ENCODE measurements at regions not wholly inside any gene's neighbourhood (a gene's known extent, or its start where the extent isn't known, plus 50 kb on each side); places are given as distances from the start of the nearest gene placed in this dataset.

- Histone ChIP-seq H3K36me3 (no peaks in the 10 kb centered on the region), H3K27me3 (no peaks in the 10 kb centered on the region), H3K4me3 (no peak overlapping the region), H3K27ac (no peak overlapping the region), H3K9me3 (no peaks in the 10 kb centered on the region), H3K4me1 (no peaks in the 10 kb centered on the region)
- intact Hi-C loops (cut with DNase I; ENCODE audit: low total_unique reads), result no loop called here
- no peak for TF ChIP-seq CTCF (IDR thresholded peaks at IDR 0.05)
- no peak for DNase-seq
Observed at GRCh38 chr2:155115846-155116245, 417.4 kb downstream of the KCNJ3 start.

- Histone ChIP-seq H3K27ac (no peak overlapping the region), H3K4me1 (no peaks in the 10 kb centered on the region), H3K36me3 (no peaks in the 10 kb centered on the region), H3K9me3 (no peaks in the 10 kb centered on the region), H3K4me3 (no peak overlapping the region), H3K27me3 (no peaks in the 10 kb centered on the region)
- intact Hi-C loops (cut with DNase I; ENCODE audit: low total_unique reads), result no loop called here
- no peak for TF ChIP-seq CTCF (IDR thresholded peaks at IDR 0.05)
- DNase-seq, result no peak
Observed at GRCh38 chr2:155111070-155111469, 412.6 kb downstream of the KCNJ3 start.

- no peaks in the 10 kb centered on the region for H3K9me3 ChIP-seq
- DNase-seq, result no peak
- H3K36me3 ChIP-seq, result no peaks in the 10 kb centered on the region
- H3K4me1 ChIP-seq, result no peaks in the 10 kb centered on the region
- no peak overlapping the region for H3K4me3 ChIP-seq
- no peaks in the 10 kb centered on the region for H3K27me3 ChIP-seq
- H3K27ac ChIP-seq, result no peak overlapping the region
- intact Hi-C loops (cut with DNase I; ENCODE audit: low total_unique reads), result no loop called here
- no peak for TF ChIP-seq CTCF (IDR thresholded peaks at IDR 0.05)
Observed at GRCh38 chr2:155109527-155109926, 411.0 kb downstream of the KCNJ3 start.

GRCh38 chr2:155100261-155100660, 401.8 kb downstream of the KCNJ3 start:
- Histone ChIP-seq H3K27me3 (no peaks in the 10 kb centered on the region), H3K4me3 (no peak overlapping the region), H3K9me3 (no peaks in the 10 kb centered on the region), H3K27ac (no peak overlapping the region), H3K36me3 (no peaks in the 10 kb centered on the region), H3K4me1 (no peaks in the 10 kb centered on the region)
- no peak for TF ChIP-seq CTCF (IDR thresholded peaks at IDR 0.05)
- no peak for DNase-seq
- intact Hi-C loops (cut with DNase I; ENCODE audit: low total_unique reads), result no loop called here

GRCh38 chr2:155099784-155100183, 401.3 kb downstream of the KCNJ3 start:
- no peak overlapping the region for H3K4me3 ChIP-seq
- no peaks in the 10 kb centered on the region for H3K4me1 ChIP-seq
- no peaks in the 10 kb centered on the region for H3K36me3 ChIP-seq
- no peak overlapping the region for H3K27ac ChIP-seq
- TF ChIP-seq CTCF (IDR thresholded peaks at IDR 0.05), result no peak
- no peak for DNase-seq
- H3K9me3 ChIP-seq, result no peaks in the 10 kb centered on the region
- H3K27me3 ChIP-seq, result no peaks in the 10 kb centered on the region
- intact Hi-C loops (cut with DNase I; ENCODE audit: low total_unique reads), result no loop called here

- Histone ChIP-seq H3K36me3 (no peaks in the 10 kb centered on the region), H3K9me3 (no peaks in the 10 kb centered on the region), H3K4me3 (no peak overlapping the region), H3K4me1 (no peaks in the 10 kb centered on the region), H3K27me3 (no peaks in the 10 kb centered on the region), H3K27ac (no peak overlapping the region)
- DNase-seq, result no peak
- no peak for TF ChIP-seq CTCF (IDR thresholded peaks at IDR 0.05)
- intact Hi-C loops (cut with DNase I; ENCODE audit: low total_unique reads), result no loop called here
Observed at GRCh38 chr2:155095613-155096012, 397.1 kb downstream of the KCNJ3 start.
